Ecto neural progenitor cell (in vitro differentiated cells): ENCODE measurements at regions not wholly inside any gene's neighbourhood (a gene's known extent, or its start where the extent isn't known, plus 50 kb on each side); places are given as distances from the start of the nearest gene placed in this dataset.

Source experiments
- DNase-seq: peaks from one replicate; pipeline ENCODE4 v3.0.0-alpha.2; 2018; ENCODE audit warnings: low spot score

DNA sequence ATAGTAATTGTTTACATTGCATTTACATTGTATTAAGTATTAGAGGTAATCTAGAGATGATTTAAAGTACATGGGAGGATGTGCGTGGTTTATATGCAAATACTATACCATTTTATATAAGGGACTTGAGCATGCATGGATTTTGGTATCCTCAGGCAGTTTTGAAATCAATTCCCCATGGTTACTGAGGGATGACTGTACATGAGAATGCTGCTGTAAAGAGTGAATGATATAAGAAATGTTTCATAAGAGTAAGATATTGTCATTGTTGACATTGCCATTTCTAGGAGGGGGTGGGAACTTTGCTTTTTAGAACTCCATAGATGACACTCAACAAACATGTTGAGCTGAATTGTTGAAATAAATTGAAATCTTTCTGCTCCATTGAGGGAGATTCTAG is 185.0 kb downstream of the SEMA6A start:
- no peak for DNase-seq

DNA sequence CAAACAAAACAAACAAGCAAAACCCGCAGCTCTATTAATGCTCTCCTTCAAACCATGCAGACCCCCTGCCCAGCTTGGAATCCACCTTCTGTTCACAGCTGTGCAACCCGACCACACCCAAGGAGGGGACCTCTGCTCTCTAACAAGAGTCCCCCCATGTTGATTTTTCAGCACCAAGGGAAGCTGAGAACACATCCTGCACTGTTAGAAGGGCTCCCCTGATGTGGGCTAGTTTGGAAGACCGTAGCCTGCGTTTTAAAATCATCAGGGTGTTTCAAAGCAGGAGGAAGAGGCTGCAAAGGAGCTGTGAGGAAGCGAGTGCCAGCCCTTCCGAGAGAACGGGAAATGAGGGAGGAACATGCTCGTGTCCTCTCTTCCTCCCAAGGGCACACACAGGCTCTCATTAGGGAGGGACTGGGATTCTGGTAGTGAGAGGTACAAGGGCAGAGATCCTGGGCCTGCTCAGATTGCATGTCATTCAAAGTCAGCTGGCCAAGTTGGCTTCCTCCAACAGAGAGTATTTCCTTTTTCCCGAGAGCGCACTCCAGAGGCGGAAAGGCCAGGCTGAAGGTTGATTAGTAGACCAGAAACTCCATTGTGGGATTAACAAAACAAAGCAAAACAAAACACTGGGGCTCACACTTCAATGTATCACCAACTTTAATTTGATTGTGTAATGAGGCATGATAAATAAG is 185.9 kb downstream of the SEMA6A start:
- DNase-seq, result no peak

DNA sequence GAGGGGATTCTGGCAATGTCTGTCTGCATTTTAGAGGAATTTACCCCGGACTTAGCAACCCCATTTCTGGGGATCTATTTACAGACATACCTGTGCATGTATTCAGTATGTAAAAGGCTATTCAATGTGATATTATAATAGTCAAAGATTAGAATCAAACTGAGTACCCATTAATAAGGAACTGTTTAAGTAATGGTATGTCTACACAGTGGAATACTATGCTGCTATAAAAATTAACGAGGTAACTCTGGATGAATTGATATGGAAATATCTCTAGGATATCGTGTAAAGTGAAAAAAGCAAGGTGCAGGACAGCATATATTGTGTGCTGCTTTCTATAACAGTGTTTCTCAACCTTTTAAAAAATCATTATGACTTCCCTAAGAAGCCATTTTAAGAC is 186.9 kb downstream of the SEMA6A start:
- no peak for DNase-seq

DNA sequence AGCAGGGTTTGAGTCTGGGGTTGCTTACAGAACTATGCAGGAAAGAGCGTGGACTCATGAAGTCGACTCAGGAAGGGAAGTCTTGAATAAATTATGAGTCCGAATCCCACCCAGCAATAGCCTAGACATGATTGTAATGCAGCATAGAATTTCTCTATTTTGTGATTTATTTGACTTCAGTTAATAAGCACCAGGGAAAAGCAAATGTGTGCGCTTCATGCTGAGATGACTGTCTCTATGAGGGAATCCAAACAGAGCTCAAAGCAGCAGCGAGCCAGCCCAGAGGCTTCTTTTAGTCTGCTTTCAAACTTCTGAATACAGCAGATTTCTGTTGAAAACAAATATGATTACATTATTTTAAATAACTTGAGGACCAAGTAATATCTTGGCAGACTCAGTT is 188.0 kb downstream of the SEMA6A start:
- DNase-seq, result no peak

DNA sequence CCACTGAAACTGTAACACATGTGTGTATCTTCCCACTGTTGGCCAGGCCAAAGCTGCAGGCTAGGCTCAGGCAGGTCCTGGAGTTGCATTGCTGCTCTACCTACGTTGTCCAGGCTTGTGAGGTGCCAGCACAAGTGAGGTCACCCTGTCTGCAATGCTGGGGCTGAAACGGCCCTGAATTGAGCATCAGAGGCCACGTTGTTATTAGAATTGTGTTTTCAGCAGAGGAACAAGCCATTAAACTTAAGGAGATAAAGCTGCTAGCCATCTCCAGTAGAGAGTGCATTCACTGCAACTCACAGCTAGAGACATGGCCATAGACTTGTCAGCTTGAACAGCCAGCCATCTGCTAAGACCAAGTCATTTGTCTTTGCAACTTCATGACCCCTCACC is 191.8 kb downstream of the SEMA6A start:
- no peak for DNase-seq

DNA sequence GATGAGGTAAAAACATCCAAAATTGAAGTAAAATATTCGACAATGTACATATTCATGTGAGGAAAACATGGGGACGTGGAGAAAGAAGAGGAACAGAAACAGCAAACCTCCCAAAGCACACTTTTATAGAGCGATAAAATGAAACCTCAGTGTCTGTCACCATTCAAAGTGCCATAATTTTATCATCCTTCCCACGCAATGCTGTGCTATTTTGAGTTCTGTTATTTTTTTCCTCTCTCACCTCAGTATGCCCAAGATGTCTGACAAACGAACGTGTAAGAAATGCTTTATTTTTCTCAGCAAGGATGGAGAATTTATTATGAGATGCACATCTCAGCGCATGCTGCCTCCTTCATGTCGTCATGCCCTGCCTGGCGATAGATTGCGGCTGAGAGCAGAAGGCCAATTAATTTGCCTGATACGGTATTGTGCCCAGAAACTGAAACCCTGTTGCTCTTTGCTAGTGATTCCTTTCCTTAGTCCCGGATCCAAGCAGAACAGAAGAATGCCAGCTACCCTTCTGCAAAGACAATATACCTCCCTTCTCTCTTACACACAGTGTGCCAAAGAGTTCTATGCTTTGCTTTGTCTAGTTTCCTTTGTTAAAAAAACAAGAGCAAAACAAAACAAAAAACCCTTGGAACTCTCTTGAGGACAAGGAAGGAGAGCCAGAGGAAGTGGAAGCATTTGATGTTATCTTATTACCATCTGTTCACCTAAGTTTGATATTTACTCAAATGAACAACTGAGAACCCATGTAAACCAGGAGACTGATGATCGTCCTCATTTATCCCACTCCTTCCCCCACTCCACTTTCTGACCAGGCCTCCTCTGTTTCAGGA is 192.4 kb downstream of the SEMA6A start:
- no peak for DNase-seq

DNA sequence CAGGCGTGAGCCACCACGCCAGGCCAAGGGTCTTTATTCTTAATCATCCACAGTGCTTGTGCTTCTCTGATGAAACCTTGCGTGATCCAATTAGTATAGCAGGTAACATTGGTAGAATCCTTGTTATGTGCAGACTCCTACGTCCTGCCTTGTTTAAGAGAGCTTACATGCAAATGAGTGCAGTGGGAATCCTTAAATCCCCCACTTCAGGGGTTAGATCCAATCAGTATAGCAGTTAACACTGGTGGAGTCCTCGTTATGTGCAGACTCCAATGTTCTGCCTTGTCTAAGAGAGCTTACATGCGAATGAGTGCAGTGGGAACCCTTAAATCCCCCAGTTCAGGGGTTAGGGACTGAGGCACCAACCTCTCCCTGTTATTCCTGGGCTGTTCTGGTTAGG is 193.4 kb downstream of the SEMA6A start:
- DNase-seq, result no peak

DNA sequence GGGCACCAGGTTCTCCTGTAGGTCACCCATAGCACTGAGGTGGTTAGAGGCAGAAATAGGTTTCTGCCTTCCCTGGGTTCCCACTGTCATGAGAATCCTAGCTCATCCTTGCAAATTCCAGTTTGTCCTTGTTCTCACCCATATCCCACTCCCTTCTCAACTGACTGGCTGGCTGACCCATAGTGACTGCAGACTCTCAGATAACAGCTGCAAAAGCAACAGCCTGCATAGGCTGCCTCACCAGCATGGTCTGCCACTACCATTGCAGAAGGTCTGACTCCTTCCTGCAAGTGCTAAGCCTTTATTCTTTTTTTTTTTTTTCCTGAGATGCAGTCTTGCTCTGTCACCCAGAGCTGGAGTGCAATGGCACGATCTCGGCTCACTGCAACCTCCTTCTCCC is 194.0 kb downstream of the SEMA6A start:
- DNase-seq, result no peak

DNA sequence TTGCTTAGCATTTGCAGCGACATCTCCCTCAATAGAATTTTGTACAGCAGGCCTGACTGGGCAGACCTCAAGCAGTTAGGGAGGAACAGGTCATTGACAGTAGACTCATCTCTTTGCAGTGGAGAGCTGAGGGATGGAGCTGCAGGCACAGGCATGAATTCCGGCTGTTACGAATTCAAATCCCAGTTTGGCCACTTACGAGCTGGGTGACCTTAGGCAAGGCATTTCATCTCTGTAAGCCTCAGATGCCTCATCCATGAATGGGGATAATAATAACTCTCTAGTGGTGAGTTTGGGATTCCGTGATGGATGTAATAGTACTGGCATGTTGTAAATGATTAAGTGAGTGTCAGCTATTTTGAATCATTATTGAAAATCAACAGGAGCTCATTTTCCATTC is 195.3 kb downstream of the SEMA6A start:
- no peak for DNase-seq

DNA sequence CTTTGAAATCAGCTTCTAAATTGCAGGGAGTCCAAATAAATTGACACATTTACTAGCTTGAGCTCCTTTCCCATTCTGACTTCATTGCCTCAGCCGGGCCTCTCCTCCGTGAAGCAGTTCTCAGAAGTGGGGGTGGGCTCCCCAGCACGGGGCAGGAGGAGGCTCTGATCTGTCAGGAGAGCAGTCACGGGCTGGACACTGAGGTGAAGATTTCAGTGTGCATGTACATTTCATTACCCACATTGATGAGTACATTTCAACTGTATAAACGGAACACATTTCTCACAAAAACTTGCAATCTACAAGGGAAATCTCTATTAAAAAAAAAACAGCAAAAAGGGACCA is 195.9 kb downstream of the SEMA6A start:
- DNase-seq, result no peak

DNA sequence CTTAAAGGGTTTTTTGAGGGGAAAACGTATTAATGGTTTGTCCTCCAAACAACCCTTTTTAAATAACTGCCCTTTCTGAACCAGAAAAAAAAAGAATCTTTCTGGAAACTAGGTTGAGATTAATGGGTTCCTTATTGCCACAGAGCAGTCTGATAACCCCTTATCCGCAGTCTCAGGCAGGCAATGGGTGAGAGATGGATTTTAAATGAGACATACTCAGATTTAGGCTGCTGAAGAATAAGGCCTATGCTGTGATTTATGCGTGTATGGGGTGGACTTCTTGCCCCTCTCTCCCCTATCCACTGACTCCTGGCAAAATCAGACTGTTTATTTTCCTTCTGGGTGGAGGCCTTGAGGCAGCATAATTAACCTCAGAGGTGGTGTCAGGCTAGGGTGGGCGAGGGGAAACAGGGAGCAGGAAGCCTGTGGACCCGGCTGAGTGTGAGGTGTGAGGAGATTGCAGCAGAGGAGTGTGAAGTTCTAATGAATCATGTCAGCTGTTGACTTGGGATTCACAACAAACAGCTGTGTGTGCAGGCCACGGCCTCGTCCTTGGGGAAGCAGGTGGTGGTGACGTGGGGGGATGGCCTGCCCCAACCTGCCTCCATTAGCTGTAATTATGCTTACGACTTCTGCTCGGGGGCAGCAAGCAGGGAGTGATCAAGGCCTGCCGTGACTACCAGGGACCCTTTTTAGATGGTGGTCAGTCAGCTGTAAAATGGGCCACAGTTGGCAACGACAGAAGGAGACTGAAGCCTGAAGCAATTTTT is 196.4 kb downstream of the SEMA6A start:
- DNase-seq, result no peak

DNA sequence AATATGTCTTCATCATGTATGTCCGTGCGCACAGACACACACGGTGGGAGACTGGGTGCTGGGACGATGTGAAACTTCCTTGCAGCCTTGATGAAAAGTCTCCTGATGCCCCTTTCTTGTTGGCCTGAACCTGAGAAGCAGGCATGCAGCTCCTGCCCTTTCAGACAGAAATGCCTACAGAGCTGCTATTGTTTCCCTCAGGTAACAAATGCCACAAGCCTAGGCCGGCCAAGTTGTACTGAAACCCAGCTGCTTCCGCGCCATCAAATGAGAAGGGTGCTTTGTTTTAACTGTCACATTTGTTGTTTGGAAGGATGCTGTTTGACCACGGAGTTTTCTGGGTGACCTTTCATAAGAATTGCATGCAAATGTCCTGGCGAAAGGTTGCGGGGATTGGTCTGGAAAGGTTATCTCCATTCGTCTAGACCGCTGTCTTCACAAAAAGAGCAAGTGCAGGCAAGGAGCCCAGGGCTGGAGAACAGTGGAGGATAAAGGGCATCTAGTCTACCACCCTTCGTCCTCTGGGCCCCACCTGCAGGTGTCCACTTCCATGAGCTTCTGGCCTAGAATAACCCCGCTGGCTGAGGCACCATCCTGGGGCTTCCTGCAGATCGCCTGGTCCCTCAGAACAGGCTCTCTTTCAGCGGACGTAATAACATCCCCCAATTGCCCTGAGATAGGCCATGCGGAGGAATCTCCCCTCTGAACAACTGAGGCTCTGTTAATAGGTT is 197.2 kb downstream of the SEMA6A start:
- no peak for DNase-seq

DNA sequence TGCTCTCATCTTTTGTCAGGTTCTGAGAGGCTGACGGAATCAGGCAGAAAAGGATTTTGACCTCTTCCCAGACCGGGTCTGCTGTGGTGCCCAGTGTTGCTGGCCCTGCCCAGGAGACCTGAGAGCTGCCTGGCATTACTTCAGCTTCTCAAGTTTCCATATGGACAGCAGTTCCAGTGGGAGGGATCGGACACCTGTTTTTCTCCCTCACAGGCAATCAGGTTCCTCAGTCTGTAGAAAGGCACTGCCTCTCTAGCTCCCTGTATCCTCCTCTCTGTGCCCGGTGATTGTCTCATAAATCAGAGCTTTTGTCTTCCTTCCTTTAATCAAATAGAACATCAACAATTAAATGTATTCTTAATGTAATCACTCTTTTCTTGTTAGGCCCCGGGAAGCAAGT is 198.7 kb downstream of the SEMA6A start:
- DNase-seq, result no peak

DNA sequence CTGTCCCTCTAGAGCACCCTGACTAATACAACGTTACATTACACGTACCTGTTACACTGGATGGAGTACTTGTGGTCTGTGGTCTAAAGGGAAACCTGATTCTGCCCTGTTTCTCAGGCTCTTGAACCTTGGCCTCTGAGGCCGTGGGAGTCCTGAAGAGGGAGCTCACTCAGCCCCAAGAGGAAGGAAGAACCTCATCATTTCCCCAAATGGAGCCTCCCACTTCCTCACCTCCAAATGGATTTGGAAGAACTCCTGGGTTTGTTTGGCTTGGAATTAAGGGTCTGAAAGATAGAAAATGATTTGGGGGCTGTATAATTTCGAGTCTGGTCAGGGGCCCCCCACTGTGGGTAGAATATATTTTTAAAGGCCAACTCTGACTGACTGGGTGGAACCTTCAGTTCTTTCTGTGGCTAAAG is 200.2 kb downstream of the SEMA6A start:
- no peak for DNase-seq

DNA sequence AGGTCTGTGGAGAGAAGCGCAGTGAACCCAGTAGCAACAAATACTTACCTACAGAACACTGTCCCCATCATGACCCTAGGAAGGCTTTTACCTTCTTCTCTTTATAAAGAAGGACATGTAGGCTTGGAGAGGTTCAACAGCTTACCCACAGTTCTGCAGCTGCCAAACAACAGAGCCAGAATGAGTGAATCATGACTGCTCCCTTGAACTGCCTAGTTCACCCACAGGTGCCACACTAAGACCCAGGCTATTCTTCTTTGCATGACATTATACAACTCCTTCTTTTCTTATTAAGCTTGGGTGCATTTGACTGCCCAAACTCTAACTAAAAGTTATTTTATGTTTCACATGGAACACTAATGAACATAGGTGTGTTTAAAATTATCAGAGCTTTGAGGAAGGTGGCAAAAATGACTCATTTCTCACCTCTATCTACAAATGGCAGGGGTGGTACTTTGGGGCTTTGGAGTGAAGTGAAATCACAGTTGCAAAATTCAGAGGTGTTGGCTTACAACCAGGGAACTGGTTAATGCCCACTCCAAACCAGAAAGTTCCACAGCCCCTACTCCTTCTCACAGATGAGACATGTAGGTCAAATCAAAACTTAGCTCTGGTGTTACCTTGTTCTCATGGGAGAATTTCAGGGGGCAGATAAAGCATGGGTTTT is 201.6 kb downstream of the SEMA6A start:
- DNase-seq, result no peak

DNA sequence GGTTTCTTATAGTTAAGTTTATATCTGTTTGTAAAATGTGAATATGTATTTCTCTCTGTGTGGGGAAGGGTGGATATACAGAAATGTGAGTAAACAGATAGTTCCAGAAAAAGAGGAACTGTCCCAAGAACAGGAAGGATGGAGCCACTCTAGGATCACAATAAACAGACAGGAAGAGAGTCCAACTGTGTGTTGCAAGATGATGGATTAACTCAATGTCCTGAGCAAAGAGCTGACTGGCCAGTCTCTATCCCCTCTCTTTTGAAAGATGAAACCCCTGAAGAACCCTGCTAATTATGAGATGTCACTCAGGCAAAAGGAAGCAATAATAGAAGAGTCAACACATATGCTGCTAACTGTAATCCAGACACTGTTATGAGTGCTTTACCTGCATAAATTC is 202.7 kb downstream of the SEMA6A start:
- no peak for DNase-seq

DNA sequence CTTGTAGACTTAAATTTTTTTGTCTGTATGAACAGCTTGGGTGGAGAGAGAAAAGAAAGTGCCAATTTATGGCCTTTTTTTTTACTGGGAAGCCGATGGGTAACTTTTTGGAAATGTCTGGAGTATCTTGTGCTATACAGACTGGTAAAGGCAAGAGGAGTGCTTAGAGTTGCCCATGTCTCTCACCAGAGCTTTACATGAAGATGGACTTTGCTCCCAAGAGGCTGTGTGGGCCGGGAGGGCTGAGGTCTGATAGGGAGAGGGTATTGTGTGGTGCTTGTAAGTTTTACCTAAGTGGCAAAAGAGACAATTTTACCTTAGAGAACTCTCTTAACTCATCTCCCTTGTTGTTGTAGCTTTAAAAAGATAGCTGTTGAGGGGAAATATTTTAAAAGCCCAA is 203.2 kb downstream of the SEMA6A start:
- DNase-seq, result no peak

DNA sequence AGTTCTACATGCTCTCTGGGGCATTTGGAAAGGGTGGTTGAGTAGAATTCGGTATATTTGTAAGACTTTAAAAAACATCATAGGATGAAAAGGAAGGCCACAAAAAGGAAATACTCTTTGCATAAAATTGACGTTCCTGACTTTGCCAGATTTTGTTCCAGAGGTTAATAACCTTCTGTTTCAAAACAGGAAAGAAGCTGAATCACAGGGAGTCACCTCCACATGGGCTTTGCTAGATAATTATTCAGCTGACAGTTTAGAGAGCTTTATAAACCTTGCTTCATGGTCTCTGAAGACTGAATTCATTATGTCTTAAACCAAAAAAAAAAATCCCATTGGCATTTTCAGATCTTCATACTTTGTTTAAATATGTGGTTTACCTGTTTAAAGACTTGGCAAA is 203.7 kb downstream of the SEMA6A start:
- no peak for DNase-seq

DNA sequence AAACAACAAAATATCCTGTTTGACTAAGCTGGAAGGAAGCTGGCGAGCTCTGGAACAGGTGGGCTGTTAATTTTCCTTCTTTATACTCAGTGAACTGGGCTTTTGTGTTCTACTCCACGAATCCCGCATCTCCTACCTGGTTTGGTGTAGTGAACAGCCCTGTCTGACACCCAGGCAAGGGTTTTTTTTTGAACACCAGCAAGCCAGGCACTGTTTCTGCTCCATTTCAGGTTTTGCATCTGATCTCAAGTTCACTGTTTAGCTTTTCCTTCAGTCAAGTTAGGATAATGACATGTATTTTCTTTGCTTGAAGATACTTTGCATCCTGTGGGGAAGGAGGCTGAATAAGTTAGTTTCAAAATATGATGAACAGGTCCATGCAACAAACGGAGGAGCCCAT is 204.5 kb downstream of the SEMA6A start:
- DNase-seq, result no peak

DNA sequence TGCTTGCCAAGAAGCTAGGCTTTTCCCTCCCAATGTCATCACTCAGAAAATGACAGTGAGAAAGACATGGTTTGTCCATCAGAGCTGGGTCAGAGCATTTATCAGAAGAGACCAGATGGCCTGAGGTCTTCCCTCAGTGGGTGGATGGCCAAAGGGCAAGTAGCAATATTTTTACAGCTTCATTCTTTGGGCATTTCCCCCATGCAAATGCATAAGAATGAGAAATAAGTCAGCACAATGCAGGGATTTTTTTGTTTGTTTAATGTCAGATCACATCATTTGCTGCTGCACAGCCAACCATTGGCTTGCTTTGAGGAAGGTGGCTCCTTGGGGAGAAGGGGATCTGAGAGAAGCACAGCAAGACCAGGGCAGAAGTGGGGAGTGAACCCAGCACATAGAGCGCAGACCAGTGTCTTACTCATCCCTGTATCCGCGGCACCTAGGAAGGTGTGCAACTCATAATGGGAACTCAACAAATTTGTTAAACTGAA is 209.6 kb downstream of the SEMA6A start:
- no peak for DNase-seq

DNA sequence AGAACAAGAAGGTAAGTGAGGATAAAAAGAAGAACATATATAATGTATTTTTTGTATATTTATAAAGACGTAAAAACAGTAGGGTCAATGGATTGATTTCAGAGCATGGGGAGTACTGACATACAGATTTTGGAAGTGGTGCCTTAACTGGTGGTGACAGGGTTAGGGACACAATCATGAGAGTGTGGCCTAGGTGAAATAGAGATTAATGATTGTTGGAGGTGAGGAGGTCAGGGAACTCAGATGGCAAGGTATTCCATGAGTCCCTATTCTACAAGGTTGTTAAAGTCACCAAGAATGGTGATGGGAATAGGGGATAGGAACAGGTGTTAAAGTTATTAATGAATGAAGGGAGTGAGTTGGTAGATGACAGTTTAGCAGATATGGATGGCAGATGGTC is 210.8 kb downstream of the SEMA6A start:
- no peak for DNase-seq
